WTC11 (cell line): ENCODE measurements at regions not wholly inside any gene's neighbourhood (a gene's known extent, or its start where the extent isn't known, plus 50 kb on each side); places are given as distances from the start of the nearest gene placed in this dataset.

Experiments used
- ATAC-seq: fragments of 200-7000 bp; cut with Tn5 transposase; 2 replicates; pipeline ENCODE4 v1.10.0; 2021; ENCODE audit warnings: mild to moderate bottlenecking, moderate library complexity
- CTCF ChIA-PET: fragments of 300-600 bp; sonication (Branson Sonifier 250); formaldehyde crosslinking; loops from one replicate; lab custom pipeline; 2021; ENCODE audit warnings: antibody characterized with exemption; lab: Charles Lee
- POLR2A ChIA-PET: fragments of 350-600 bp; sonication (Branson Sonifier 250); formaldehyde crosslinking; loops from one replicate; lab custom pipeline; 2021; ENCODE audit warnings: antibody characterized with exemption; lab: Charles Lee
- DNase-seq: peaks from one replicate; pipeline ENCODE4 v3.0.0; 2021; ENCODE audit warnings: low spot score
- H3K27ac Mint-ChIP-seq: 2 replicates; pipeline ENCODE4 v1.8.0; 2021; ENCODE audit warnings: mixed read lengths
- H3K27me3 Mint-ChIP-seq: 2 replicates; pipeline ENCODE4 v1.8.0; 2021; ENCODE audit warnings: low read depth, mild to moderate bottlenecking, moderate library complexity, mixed read lengths
- H3K36me3 Mint-ChIP-seq: 2 replicates; pipeline ENCODE4 v1.8.0; 2021; ENCODE audit warnings: mixed read lengths
- H3K4me1 Mint-ChIP-seq: 2 replicates; pipeline ENCODE4 v1.8.0; 2022; ENCODE audit warnings: mixed read lengths
- H3K4me3 Mint-ChIP-seq: 2 replicates; pipeline ENCODE4 v1.8.0; 2021; ENCODE audit warnings: mild to moderate bottlenecking, moderate library complexity, mixed read lengths
- H3K9me3 Mint-ChIP-seq: 2 replicates; pipeline ENCODE4 v1.8.0; 2021; ENCODE audit warnings: mixed read lengths
- ESRRA ChIP-seq: sonication (generic); formaldehyde crosslinking; IDR thresholded peaks from 2 replicates; pipeline ENCODE4 v1.8.1; 2022; ENCODE audit warnings: mild to moderate bottlenecking, missing genetic modification reagents, borderline replicate concordance
- FOXJ3 ChIP-seq: sonication (generic); formaldehyde crosslinking; IDR thresholded peaks from 2 replicates; pipeline ENCODE4 v1.9.0; 2021; ENCODE audit warnings: missing genetic modification reagents, mild to moderate bottlenecking, borderline replicate concordance
- FOXK1 ChIP-seq: sonication (generic); formaldehyde crosslinking; IDR thresholded peaks from 2 replicates; pipeline ENCODE4 v1.8.0; 2022; ENCODE audit warnings: mild to moderate bottlenecking, moderate library complexity, missing genetic modification reagents
- HMGA2 ChIP-seq: fragments of 250-450 bp; sonication (Bioruptor Pico); IDR thresholded peaks from 2 replicates; pipeline ENCODE4 v1.4.0; 2021; ENCODE audit warnings: mild to moderate bottlenecking, moderate library complexity
- MXD4 ChIP-seq: fragments of 250-450 bp; sonication (Bioruptor Pico); IDR thresholded peaks from 2 replicates; pipeline ENCODE4 v1.8.0; 2021; ENCODE audit warnings: mild to moderate bottlenecking, moderate library complexity, borderline replicate concordance
- NFATC4 ChIP-seq: fragments of 250-450 bp; sonication (Bioruptor Pico); IDR thresholded peaks from 2 replicates; pipeline ENCODE4 v1.9.0; 2021; ENCODE audit warnings: mild to moderate bottlenecking
- TEAD1 ChIP-seq: sonication (generic); formaldehyde crosslinking; IDR thresholded peaks from 2 replicates; pipeline ENCODE4 v1.8.0; 2022; ENCODE audit warnings: mild to moderate bottlenecking, missing genetic modification reagents
- ZBTB21 ChIP-seq: sonication (generic); formaldehyde crosslinking; IDR thresholded peaks from 2 replicates; pipeline ENCODE4 v1.8.1; 2023; ENCODE audit warnings: mild to moderate bottlenecking, missing genetic modification reagents, borderline replicate concordance
- ZNF423 ChIP-seq: fragments of 250-450 bp; sonication (Bioruptor Pico); IDR thresholded peaks from 2 replicates; pipeline ENCODE4 v2.1.2; 2022; ENCODE audit warnings: mild to moderate bottlenecking, moderate library complexity
- ZNF671 ChIP-seq: fragments of 250-450 bp; sonication (Bioruptor Pico); IDR thresholded peaks from 2 replicates; pipeline ENCODE4 v1.8.0; 2021; ENCODE audit warnings: mild to moderate bottlenecking
- TF ChIP-seq, protein P1 (sequence below): sonication (generic); formaldehyde crosslinking; IDR thresholded peaks from 2 replicates; pipeline ENCODE4 v1.8.0; 2022; ENCODE audit warnings: mild to moderate bottlenecking, missing genetic modification reagents
- TF ChIP-seq, protein P2 (sequence below): fragments of 250-450 bp; sonication (Bioruptor Pico); IDR thresholded peaks from 2 replicates; pipeline ENCODE4 v1.9.0; 2021; ENCODE audit warnings: mild to moderate bottlenecking
- TF ChIP-seq, protein P3 (sequence below): sonication (generic); formaldehyde crosslinking; IDR thresholded peaks from 2 replicates; pipeline ENCODE4 v1.8.1; 2023; ENCODE audit warnings: mild to moderate bottlenecking, missing genetic modification reagents
- TF ChIP-seq, protein P4 (sequence below): sonication (generic); formaldehyde crosslinking; IDR thresholded peaks from 2 replicates; pipeline ENCODE4 v1.8.1; 2022; ENCODE audit warnings: missing genetic modification reagents, borderline replicate concordance
- TF ChIP-seq, protein P5 (sequence below): sonication (generic); formaldehyde crosslinking; IDR thresholded peaks from 2 replicates; pipeline ENCODE4 v1.8.1; 2023; ENCODE audit warnings: mild to moderate bottlenecking, missing genetic modification reagents, moderate library complexity
- TF ChIP-seq, protein P6 (sequence below): sonication (generic); formaldehyde crosslinking; IDR thresholded peaks from 2 replicates; pipeline ENCODE4 v1.8.0; 2023; ENCODE audit warnings: missing genetic modification reagents, mild to moderate bottlenecking, borderline replicate concordance
- TF ChIP-seq, protein P7 (sequence below): sonication (generic); formaldehyde crosslinking; IDR thresholded peaks from 2 replicates; pipeline ENCODE4 v1.8.0; 2022; ENCODE audit warnings: mild to moderate bottlenecking, missing genetic modification reagents
- TF ChIP-seq, protein P8 (sequence below): fragments of 250-450 bp; sonication (Bioruptor Pico); IDR thresholded peaks from 2 replicates; pipeline ENCODE4 v1.9.0; 2021; ENCODE audit warnings: moderate library complexity, mild to moderate bottlenecking, inconsistent platforms, borderline replicate concordance

DNA sequence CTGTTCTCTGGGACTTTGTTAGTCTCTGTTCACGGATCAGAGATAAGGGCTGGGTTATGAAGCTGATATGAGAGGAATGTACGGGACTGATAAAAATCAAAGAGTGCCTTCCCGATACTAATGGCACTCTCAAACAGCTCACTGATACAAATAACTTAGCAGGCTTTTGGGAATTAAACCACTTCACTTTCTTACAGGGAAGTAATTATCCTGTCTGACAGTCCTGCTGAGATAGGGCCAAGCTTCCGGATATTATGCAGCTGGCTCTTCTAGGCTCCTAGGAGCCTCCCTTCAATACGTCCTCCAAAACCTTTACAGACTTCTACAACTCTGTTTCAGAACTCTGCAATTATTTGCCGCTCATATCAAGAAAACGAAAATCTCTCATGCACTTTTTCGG is 418.0 kb downstream of the NLGN4X start:
- H3K36me3 Mint-ChIP-seq = no peaks in the 10 kb centered on the region
- H3K27me3 Mint-ChIP-seq = no peaks in the 10 kb centered on the region
- H3K4me3 Mint-ChIP-seq = no peak overlapping the region
- no peaks in the 10 kb centered on the region for H3K4me1 Mint-ChIP-seq
- CTCF ChIA-PET = no interaction called here
- TF ChIP-seq, protein P1, sequence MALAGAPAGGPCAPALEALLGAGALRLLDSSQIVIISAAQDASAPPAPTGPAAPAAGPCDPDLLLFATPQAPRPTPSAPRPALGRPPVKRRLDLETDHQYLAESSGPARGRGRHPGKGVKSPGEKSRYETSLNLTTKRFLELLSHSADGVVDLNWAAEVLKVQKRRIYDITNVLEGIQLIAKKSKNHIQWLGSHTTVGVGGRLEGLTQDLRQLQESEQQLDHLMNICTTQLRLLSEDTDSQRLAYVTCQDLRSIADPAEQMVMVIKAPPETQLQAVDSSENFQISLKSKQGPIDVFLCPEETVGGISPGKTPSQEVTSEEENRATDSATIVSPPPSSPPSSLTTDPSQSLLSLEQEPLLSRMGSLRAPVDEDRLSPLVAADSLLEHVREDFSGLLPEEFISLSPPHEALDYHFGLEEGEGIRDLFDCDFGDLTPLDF (CRISPR knock-in tag) = no peak
- TF ChIP-seq MXD4 (CRISPR knock-in tag) (no peak), NFATC4 (CRISPR knock-in tag) (no peak), ZNF671 (CRISPR knock-in tag) (no peak), HMGA2 (CRISPR knock-in tag) (no peak), ZNF423 (CRISPR knock-in tag) (no peak), TEAD1 (CRISPR knock-in tag) (no peak), ESRRA (CRISPR knock-in tag) (no peak), FOXK1 (CRISPR knock-in tag) (no peak), ZBTB21 (no peak), FOXJ3 (CRISPR knock-in tag) (no peak)
- TF ChIP-seq, protein P2, sequence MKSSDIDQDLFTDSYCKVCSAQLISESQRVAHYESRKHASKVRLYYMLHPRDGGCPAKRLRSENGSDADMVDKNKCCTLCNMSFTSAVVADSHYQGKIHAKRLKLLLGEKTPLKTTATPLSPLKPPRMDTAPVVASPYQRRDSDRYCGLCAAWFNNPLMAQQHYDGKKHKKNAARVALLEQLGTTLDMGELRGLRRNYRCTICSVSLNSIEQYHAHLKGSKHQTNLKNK = no peak
- TF ChIP-seq, protein P3, sequence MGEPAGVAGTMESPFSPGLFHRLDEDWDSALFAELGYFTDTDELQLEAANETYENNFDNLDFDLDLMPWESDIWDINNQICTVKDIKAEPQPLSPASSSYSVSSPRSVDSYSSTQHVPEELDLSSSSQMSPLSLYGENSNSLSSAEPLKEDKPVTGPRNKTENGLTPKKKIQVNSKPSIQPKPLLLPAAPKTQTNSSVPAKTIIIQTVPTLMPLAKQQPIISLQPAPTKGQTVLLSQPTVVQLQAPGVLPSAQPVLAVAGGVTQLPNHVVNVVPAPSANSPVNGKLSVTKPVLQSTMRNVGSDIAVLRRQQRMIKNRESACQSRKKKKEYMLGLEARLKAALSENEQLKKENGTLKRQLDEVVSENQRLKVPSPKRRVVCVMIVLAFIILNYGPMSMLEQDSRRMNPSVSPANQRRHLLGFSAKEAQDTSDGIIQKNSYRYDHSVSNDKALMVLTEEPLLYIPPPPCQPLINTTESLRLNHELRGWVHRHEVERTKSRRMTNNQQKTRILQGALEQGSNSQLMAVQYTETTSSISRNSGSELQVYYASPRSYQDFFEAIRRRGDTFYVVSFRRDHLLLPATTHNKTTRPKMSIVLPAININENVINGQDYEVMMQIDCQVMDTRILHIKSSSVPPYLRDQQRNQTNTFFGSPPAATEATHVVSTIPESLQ = no peak
- TF ChIP-seq, protein P4, sequence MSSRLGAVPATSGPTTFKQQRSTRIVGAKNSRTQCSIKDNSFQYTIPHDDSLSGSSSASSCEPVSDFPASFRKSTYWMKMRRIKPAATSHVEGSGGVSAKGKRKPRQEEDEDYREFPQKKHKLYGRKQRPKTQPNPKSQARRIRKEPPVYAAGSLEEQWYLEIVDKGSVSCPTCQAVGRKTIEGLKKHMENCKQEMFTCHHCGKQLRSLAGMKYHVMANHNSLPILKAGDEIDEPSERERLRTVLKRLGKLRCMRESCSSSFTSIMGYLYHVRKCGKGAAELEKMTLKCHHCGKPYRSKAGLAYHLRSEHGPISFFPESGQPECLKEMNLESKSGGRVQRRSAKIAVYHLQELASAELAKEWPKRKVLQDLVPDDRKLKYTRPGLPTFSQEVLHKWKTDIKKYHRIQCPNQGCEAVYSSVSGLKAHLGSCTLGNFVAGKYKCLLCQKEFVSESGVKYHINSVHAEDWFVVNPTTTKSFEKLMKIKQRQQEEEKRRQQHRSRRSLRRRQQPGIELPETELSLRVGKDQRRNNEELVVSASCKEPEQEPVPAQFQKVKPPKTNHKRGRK (CRISPR knock-in tag) = no peak
- TF ChIP-seq, protein P5, sequence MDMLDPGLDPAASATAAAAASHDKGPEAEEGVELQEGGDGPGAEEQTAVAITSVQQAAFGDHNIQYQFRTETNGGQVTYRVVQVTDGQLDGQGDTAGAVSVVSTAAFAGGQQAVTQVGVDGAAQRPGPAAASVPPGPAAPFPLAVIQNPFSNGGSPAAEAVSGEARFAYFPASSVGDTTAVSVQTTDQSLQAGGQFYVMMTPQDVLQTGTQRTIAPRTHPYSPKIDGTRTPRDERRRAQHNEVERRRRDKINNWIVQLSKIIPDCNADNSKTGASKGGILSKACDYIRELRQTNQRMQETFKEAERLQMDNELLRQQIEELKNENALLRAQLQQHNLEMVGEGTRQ (CRISPR knock-in tag) = no peak
- TF ChIP-seq, protein P6, sequence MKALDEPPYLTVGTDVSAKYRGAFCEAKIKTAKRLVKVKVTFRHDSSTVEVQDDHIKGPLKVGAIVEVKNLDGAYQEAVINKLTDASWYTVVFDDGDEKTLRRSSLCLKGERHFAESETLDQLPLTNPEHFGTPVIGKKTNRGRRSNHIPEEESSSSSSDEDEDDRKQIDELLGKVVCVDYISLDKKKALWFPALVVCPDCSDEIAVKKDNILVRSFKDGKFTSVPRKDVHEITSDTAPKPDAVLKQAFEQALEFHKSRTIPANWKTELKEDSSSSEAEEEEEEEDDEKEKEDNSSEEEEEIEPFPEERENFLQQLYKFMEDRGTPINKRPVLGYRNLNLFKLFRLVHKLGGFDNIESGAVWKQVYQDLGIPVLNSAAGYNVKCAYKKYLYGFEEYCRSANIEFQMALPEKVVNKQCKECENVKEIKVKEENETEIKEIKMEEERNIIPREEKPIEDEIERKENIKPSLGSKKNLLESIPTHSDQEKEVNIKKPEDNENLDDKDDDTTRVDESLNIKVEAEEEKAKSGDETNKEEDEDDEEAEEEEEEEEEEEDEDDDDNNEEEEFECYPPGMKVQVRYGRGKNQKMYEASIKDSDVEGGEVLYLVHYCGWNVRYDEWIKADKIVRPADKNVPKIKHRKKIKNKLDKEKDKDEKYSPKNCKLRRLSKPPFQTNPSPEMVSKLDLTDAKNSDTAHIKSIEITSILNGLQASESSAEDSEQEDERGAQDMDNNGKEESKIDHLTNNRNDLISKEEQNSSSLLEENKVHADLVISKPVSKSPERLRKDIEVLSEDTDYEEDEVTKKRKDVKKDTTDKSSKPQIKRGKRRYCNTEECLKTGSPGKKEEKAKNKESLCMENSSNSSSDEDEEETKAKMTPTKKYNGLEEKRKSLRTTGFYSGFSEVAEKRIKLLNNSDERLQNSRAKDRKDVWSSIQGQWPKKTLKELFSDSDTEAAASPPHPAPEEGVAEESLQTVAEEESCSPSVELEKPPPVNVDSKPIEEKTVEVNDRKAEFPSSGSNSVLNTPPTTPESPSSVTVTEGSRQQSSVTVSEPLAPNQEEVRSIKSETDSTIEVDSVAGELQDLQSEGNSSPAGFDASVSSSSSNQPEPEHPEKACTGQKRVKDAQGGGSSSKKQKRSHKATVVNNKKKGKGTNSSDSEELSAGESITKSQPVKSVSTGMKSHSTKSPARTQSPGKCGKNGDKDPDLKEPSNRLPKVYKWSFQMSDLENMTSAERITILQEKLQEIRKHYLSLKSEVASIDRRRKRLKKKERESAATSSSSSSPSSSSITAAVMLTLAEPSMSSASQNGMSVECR (CRISPR knock-in tag) = no peak
- TF ChIP-seq, protein P7, sequence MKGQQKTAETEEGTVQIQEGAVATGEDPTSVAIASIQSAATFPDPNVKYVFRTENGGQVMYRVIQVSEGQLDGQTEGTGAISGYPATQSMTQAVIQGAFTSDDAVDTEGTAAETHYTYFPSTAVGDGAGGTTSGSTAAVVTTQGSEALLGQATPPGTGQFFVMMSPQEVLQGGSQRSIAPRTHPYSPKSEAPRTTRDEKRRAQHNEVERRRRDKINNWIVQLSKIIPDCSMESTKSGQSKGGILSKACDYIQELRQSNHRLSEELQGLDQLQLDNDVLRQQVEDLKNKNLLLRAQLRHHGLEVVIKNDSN (CRISPR knock-in tag) = no peak
- TF ChIP-seq, protein P8, sequence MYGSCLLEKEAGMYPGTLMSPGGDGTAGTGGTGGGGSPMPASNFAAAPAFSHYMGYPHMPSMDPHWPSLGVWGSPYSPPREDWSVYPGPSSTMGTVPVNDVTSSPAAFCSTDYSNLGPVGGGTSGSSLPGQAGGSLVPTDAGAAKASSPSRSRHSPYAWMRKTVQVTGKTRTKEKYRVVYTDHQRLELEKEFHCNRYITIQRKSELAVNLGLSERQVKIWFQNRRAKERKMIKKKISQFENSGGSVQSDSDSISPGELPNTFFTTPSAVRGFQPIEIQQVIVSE (CRISPR knock-in tag) = no peak
- DNase-seq (no peak), ATAC-seq (no peak)
- no peaks in the 10 kb centered on the region for H3K9me3 Mint-ChIP-seq
- POLR2A ChIA-PET = no interaction called here
- H3K27ac Mint-ChIP-seq = no peak overlapping the region
